ENCODE measurements at regions not wholly inside any gene's neighbourhood (a gene's known extent, or its start where the extent isn't known, plus 50 kb on each side); places are given as distances from the start of the nearest gene placed in this dataset.

DNA sequence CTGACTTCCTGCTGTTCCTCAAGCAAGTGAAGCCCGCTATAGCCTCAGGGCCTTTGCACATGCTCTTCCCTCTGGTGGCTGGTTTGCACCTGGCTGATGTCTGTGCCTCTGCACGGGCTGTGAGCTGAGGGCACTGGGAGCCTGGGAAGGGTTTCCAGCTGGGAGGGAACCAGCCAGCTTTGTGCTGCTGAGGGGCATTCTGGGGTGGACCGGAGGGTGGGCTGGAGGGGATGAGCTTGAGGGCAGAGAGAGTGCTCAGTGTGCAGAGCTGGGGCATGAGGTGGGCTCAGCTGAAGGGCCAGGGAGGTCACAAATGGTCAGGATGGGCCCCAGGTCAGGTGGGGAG is 305.7 kb downstream of the MATN1 start:
- TF ChIP-seq, protein P1, sequence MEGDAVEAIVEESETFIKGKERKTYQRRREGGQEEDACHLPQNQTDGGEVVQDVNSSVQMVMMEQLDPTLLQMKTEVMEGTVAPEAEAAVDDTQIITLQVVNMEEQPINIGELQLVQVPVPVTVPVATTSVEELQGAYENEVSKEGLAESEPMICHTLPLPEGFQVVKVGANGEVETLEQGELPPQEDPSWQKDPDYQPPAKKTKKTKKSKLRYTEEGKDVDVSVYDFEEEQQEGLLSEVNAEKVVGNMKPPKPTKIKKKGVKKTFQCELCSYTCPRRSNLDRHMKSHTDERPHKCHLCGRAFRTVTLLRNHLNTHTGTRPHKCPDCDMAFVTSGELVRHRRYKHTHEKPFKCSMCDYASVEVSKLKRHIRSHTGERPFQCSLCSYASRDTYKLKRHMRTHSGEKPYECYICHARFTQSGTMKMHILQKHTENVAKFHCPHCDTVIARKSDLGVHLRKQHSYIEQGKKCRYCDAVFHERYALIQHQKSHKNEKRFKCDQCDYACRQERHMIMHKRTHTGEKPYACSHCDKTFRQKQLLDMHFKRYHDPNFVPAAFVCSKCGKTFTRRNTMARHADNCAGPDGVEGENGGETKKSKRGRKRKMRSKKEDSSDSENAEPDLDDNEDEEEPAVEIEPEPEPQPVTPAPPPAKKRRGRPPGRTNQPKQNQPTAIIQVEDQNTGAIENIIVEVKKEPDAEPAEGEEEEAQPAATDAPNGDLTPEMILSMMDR (IDR thresholded peaks at IDR 0.05; ENCODE audit: low read depth, low read length, poor library complexity, severe bottlenecking): no peak
- TF ChIP-seq EZH2phosphoT487 (IDR thresholded peaks at IDR 0.05; ENCODE audit: borderline replicate concordance, low read length): no peak
- Histone ChIP-seq H4K20me1 (ENCODE audit: control insufficient read depth, insufficient read depth, low read depth, low read length) (no peaks in the 10 kb centered on the region), H3K79me2 (ENCODE audit: control insufficient read depth, low read length) (no peaks in the 10 kb centered on the region), H3K27ac (ENCODE audit: low read depth, low read length) (no peak overlapping the region), H3K4me1 (ENCODE audit: control insufficient read depth, low read length) (no peaks in the 10 kb centered on the region), H3K36me3 (ENCODE audit: control insufficient read depth, low read length) (no peaks in the 10 kb centered on the region), H3K4me2 (ENCODE audit: low read length) (no peak overlapping the region), H3F3A (ENCODE audit: control insufficient read depth, insufficient read depth) (no peaks in the 10 kb centered on the region), H3K4me3 (ENCODE audit: low read length) (no peak overlapping the region), H3K9me2 (replicated peaks; ENCODE audit: control insufficient read depth, low read length) (no peaks in the 10 kb centered on the region), H3K27me3 (ENCODE audit: control insufficient read depth, low read length) (peaks cover 6% of the 10 kb centered on the region; the same call in 1 of the 2 replicates), H3K9me3 (ENCODE audit: control insufficient read depth, insufficient read depth, low read length) (no peaks in the 10 kb centered on the region)

DNA sequence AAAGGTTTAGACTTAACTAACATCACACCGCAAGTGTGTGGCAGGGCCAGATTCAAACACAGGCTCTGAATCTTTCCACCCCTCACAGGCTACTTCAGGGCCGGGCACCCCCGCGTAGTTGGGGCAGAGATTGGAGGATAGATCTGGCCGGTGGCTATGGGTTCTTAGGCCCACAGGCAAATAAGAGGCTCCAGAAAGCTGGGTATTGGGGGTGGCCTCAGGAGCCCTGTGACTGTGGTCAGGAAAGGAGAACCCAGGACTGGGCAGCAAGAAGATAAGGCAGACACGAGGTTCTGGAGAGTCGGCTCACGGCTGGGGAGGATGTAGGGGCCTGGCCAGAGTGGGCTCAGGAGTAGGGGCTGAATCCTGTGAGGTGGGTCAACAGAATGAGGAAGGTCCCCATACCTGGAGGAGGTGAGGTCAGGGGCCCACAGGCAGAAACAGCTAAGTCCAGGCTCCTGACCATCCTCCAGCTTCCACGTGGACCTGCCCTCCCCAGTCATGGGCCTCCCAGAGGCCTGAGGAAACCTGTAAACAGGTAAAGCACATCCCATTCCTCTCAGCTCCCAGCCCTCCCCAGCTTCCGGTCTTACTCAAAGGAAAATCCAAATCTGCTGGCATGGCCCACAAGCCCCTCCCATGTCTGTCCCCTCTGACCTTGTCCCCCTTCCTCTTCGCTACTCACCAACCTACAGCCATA is 306.2 kb downstream of the MATN1 start:
- Histone ChIP-seq H4K20me1 (ENCODE audit: control insufficient read depth, insufficient read depth, low read depth, low read length) (no peaks in the 10 kb centered on the region), H3F3A (ENCODE audit: control insufficient read depth, insufficient read depth) (no peaks in the 10 kb centered on the region), H3K27ac (ENCODE audit: low read depth, low read length) (no peak overlapping the region), H3K4me1 (ENCODE audit: control insufficient read depth, low read length) (no peaks in the 10 kb centered on the region), H3K4me3 (ENCODE audit: low read length) (no peak overlapping the region), H3K79me2 (ENCODE audit: control insufficient read depth, low read length) (no peaks in the 10 kb centered on the region), H3K4me2 (ENCODE audit: low read length) (no peak overlapping the region), H3K27me3 (ENCODE audit: control insufficient read depth, low read length) (peaks cover 9% of the 10 kb centered on the region; the same call in 1 of the 2 replicates), H3K9me2 (replicated peaks; ENCODE audit: control insufficient read depth, low read length) (no peaks in the 10 kb centered on the region), H3K9me3 (ENCODE audit: control insufficient read depth, insufficient read depth, low read length) (no peaks in the 10 kb centered on the region), H3K36me3 (ENCODE audit: control insufficient read depth, low read length) (no peaks in the 10 kb centered on the region)
- TF ChIP-seq EZH2phosphoT487 (IDR thresholded peaks at IDR 0.05; ENCODE audit: borderline replicate concordance, low read length): no peak
- TF ChIP-seq, protein P1 (IDR thresholded peaks at IDR 0.05; ENCODE audit: low read depth, low read length, poor library complexity, severe bottlenecking): no peak

DNA sequence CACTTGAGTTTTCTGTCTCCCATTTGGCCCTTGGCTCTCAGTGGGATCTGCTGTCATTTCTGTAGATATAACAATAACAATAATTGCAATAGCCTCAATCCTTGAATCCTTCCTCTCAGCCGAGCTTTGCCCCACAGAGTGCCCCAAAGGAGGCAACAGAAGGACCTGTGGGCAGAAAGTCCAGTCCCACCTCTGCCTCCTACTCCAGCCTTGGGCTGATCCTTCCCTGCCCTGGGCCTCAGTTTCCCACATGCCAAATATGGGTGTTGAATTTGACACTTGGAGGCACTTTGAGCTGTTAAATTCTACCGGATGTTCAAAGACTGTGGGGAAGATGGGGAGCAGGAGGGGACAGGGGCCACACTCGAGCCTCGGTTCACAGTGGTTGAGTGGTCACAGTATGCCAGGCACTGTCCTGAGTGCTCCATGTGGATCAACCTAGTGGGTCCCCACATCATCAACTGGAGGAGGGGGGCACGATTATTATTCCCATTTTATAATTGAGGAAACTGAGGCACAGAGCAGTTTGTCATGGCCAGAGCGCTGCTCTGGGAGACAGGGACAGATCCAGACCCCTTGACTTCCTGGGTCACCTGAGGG is 307.1 kb downstream of the MATN1 start:
- no peak overlapping the region for H3K4me3 ChIP-seq (ENCODE audit: low read length)
- no peak overlapping the region for H3K4me2 ChIP-seq (ENCODE audit: low read length)
- H3K79me2 ChIP-seq (ENCODE audit: control insufficient read depth, low read length): no peaks in the 10 kb centered on the region

More for the DNA sequence above, 307.1 kb downstream of the MATN1 start:
- no peaks in the 10 kb centered on the region for H3F3A ChIP-seq (ENCODE audit: control insufficient read depth, insufficient read depth)
- no peaks in the 10 kb centered on the region for H3K36me3 ChIP-seq (ENCODE audit: control insufficient read depth, low read length)
- TF ChIP-seq, protein P1 (IDR thresholded peaks at IDR 0.05; ENCODE audit: low read depth, low read length, poor library complexity, severe bottlenecking): no peak
- no peak for TF ChIP-seq EZH2phosphoT487 (IDR thresholded peaks at IDR 0.05; ENCODE audit: borderline replicate concordance, low read length)
- no peaks in the 10 kb centered on the region for H4K20me1 ChIP-seq (ENCODE audit: control insufficient read depth, insufficient read depth, low read depth, low read length)
- H3K27me3 ChIP-seq (ENCODE audit: control insufficient read depth, low read length): peaks cover 9% of the 10 kb centered on the region; the same call in 1 of the 2 replicates
- H3K27ac ChIP-seq (ENCODE audit: low read depth, low read length): no peak overlapping the region
- no peaks in the 10 kb centered on the region for H3K9me2 ChIP-seq (replicated peaks; ENCODE audit: control insufficient read depth, low read length)
- no peaks in the 10 kb centered on the region for H3K9me3 ChIP-seq (ENCODE audit: control insufficient read depth, insufficient read depth, low read length)
- H3K4me1 ChIP-seq (ENCODE audit: control insufficient read depth, low read length): no peaks in the 10 kb centered on the region
